ENCODE measurements at regions not wholly inside any gene's neighbourhood (a gene's known extent, or its start where the extent isn't known, plus 50 kb on each side); places are given as distances from the start of the nearest gene placed in this dataset.

DNA sequence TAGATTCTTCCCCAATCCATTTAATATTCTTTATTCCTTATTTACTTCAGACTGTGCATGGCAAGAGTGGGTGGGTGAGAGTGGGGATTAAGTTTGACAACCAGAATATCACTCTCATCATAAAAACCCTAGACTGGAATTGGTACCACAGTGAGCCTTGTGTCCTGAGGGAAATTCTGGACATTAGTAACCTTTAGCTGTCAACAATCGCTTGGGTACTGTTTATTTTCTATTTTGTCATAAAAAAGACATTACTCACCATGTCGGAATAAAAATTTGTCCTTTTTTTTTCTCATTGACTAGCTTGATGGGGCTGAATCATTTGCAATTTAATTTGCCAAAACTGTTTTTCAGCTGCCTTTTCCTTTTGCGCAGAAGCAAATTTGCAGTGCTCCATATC is 176.1 kb upstream of the SEMA3C start:
- TF ChIP-seq CTCF (IDR thresholded peaks at IDR 0.05; ENCODE audit: low read depth, low read length) = no peak
- TF ChIP-seq POLR2A (IDR thresholded peaks at IDR 0.05; ENCODE audit: extremely low read depth, insufficient read length) = no peak
- TF ChIP-seq MYC (IDR thresholded peaks at IDR 0.05; ENCODE audit: low read depth, low read length) = no peak
- no peak for TF ChIP-seq MAX (IDR thresholded peaks at IDR 0.05; ENCODE audit: low read depth, low read length)
